B cell (primary cell): ENCODE measurements at regions not wholly inside any gene's neighbourhood (a gene's known extent, or its start where the extent isn't known, plus 50 kb on each side); places are given as distances from the start of the nearest gene placed in this dataset. TPM values are rescaled to one million over a fixed set of nuclear protein-coding genes. Genes with fewer than 3 reads are reported as not detected.

Source experiments
- ATAC-seq: fragments of 200-7000 bp; cut with Tn5 transposase; one replicate; pipeline ENCODE4 v1.10.0; 2021; ENCODE audit warnings: low read depth, mild to moderate bottlenecking, moderate number of reproducible peaks, moderate library complexity
- CTCF ChIA-PET: fragments of 350-600 bp; sonication (Branson Sonifier 250); formaldehyde crosslinking; loops from one replicate; lab custom pipeline; 2021; ENCODE audit warnings: antibody characterized with exemption, inconsistent platforms; lab: Charles Lee
- POLR2A ChIA-PET: fragments of 350-600 bp; sonication (Branson Sonifier 250); formaldehyde crosslinking; loops from one replicate; lab custom pipeline; 2021; ENCODE audit warnings: antibody characterized with exemption; lab: Charles Lee
- DNase-seq: peaks from one replicate; pipeline ENCODE4 v3.0.0; 2013
- H2AFZ ChIP-seq: 2 replicates; pipeline ENCODE4 v1.6.1; 2012; ENCODE audit warnings: mild to moderate bottlenecking, low read depth, low read length; ENCODE audit not compliant: insufficient read depth, poor library complexity, severe bottlenecking
- H3K27ac ChIP-seq, 2 donors: 1 replicate in 1 of 2; 2 replicates in 1 of 2; pipeline ENCODE4 v1.5.1; 2012 to 2013; ENCODE audit warnings: low read length in 2 of 2, mild to moderate bottlenecking in 2 of 2, moderate library complexity in 1 of 2
- H3K27me3 ChIP-seq, 4 experiments: fragments of 200-600 bp in 1 of 4; sonication (generic) in 1 of 4; replicated peaks in 1 of 4; 1 replicate in 2 of 4; 2 replicates in 2 of 4; pipeline versions ENCODE4 v1.6.1 to v1.7.0; 2013 to 2016; ENCODE audit warnings: low read length in 3 of 4, mild to moderate bottlenecking in 2 of 4, mixed read lengths in 1 of 4, moderate library complexity in 1 of 4; ENCODE audit not compliant: insufficient read depth in 4 of 4, control insufficient read depth in 3 of 4; ENCODE audit errors: control extremely low read depth in 1 of 4
- H3K36me3 ChIP-seq, 2 experiments: replicated peaks in 1 of 2; 1 replicate in 1 of 2; 2 replicates in 1 of 2; pipeline versions ENCODE4 v1.6.1 to v1.7.1; 2013; ENCODE audit warnings: low read length in 1 of 2; ENCODE audit not compliant: insufficient read depth in 2 of 2, control insufficient read depth in 1 of 2; ENCODE audit errors: control extremely low read depth in 1 of 2, extremely low read depth in 1 of 2
- H3K4me1 ChIP-seq, 2 donors: fragments of 200-600 bp in 1 of 2; sonication (generic) in 1 of 2; 1 replicate in 1 of 2; 2 replicates in 1 of 2; pipeline versions ENCODE4 v1.5.1 to v1.6.1; 2013 to 2017; ENCODE audit warnings: low read length in 2 of 2; ENCODE audit not compliant: control insufficient read depth in 2 of 2, insufficient read depth in 2 of 2
- H3K4me2 ChIP-seq: replicated peaks from 2 replicates; pipeline ENCODE3; 2012; ENCODE audit warnings: mild to moderate bottlenecking, low read depth, low read length; ENCODE audit not compliant: poor library complexity, severe bottlenecking
- H3K4me3 ChIP-seq, 5 experiments: fragments of 200-600 bp in 1 of 5; sonication (generic) in 1 of 5; 1 replicate in 3 of 5; 2 replicates in 2 of 5; pipeline versions ENCODE4 v1.5.1 to v1.7.0; 2011 to 2016; ENCODE audit warnings: low read length in 4 of 5, mild to moderate bottlenecking in 4 of 5, low read depth in 2 of 5, control low read depth in 1 of 5, moderate library complexity in 1 of 5; ENCODE audit not compliant: insufficient read depth in 1 of 5; ENCODE audit errors: control extremely low read depth in 1 of 5, extremely low read depth in 1 of 5
- H3K79me2 ChIP-seq: fragments of 200-600 bp; sonication (generic); one replicate; pipeline ENCODE4 v1.6.0; 2016; ENCODE audit warnings: low read length; ENCODE audit not compliant: control insufficient read depth, insufficient read depth
- H3K9ac ChIP-seq: fragments of 200-600 bp; sonication (generic); 2 replicates; pipeline ENCODE4 v1.6.1; 2017; ENCODE audit warnings: mild to moderate bottlenecking, low read length, moderate library complexity
- H3K9me3 ChIP-seq, 3 donors: one replicate each; pipeline versions ENCODE4 v1.6.1 to v1.7.1; 2013; ENCODE audit warnings: low read length in 2 of 3; ENCODE audit not compliant: control insufficient read depth in 2 of 3, insufficient read depth in 1 of 3; ENCODE audit errors: control extremely low read depth in 1 of 3
- H4K20me1 ChIP-seq: 2 replicates; pipeline ENCODE4 v1.6.0; 2012; ENCODE audit warnings: mild to moderate bottlenecking, low read length; ENCODE audit not compliant: insufficient read depth, control insufficient read depth, poor library complexity, severe bottlenecking
- H3K27ac Mint-ChIP-seq: one replicate; pipeline ENCODE4 v1.8.0; 2021; ENCODE audit warnings: mixed read lengths
- H3K27me3 Mint-ChIP-seq: one replicate; pipeline ENCODE4 v1.8.0; 2021; ENCODE audit warnings: mixed read lengths
- H3K4me1 Mint-ChIP-seq: one replicate; pipeline ENCODE4 v1.8.0; 2021; ENCODE audit warnings: mixed read lengths
- H3K4me3 Mint-ChIP-seq: one replicate; pipeline ENCODE4 v1.8.0; 2021; ENCODE audit warnings: mixed read lengths
- H3K9me3 Mint-ChIP-seq: one replicate; pipeline ENCODE4 v1.8.0; 2022; ENCODE audit warnings: mixed read lengths; ENCODE audit not compliant: insufficient read depth
- EZH2 ChIP-seq: IDR thresholded peaks from 2 replicates; pipeline ENCODE4 v1.6.1; 2012; ENCODE audit warnings: borderline replicate concordance, low read depth, mild to moderate bottlenecking, moderate library complexity, low read length; ENCODE audit not compliant: insufficient read depth, poor library complexity, severe bottlenecking
- WGBS: methylation state at CpG from one replicate; pipeline ENCODE4 v1.1.5; 2013; ENCODE audit warnings: missing lambda C conversion rate; ENCODE audit not compliant: insufficient coverage; 5-methylcytosine and 5-hydroxymethylcytosine counted together
- intact Hi-C: fragments of 100-400 bp; cut with micrococcal nuclease; formaldehyde crosslinking; loops from one replicate; pipeline ENCODE4 v1.10.0; 2022
- small RNA-seq: library from RNA; depleted of rRNA; stranded (forward); fragments of <200 nt; gene quantifications from one replicate; pipeline ENCODE3, GENCODE V24; 2012; ENCODE audit warnings: low replicate concordance, low read depth; ENCODE audit not compliant: insufficient read length
- TF ChIP-seq, protein P1 (sequence below): fragments of 200-600 bp; IDR thresholded peaks from one replicate; pipeline ENCODE4 v1.8.0; 2022; ENCODE audit warnings: antibody characterized with exemption, mild to moderate bottlenecking

DNA sequence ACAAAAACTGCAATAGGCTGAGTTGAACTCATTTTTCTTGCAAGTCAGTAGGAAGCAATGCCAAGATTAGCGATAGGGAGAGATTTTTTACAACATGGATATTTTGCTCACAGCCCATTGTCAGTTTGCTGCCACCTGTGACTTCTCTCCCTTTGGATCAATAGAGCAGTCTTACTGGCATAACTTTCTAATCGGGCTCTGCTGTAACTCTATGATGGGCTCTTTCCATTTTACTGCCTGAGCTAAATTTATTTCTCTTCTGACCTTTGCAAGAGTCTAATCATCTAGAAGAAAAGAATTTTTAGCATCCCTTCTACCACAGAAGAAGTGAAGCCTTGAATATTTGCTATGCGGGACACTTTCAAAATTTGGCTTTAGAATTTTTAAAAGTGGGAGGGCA is 53.6 kb upstream of the SGCD start:
- Histone ChIP-seq H3K9me3 (peaks cover 0 to 8% (median 0%) of the 10 kb centered on the region in 3 donors), H3K27me3 (no peaks in the 10 kb centered on the region), H3K79me2 (no peaks in the 10 kb centered on the region), H3K4me3 (no peak overlapping the region), H3K36me3 (no peaks in the 10 kb centered on the region), H3K27ac (no peak overlapping the region), H3K4me2 (no peak overlapping the region), H3K4me1 (no peaks in the 10 kb centered on the region), H2AFZ (no peak overlapping the region), H3K9ac (no peak overlapping the region), H4K20me1 (no peaks in the 10 kb centered on the region)
- H3K4me1 Mint-ChIP-seq, result no peaks in the 10 kb centered on the region
- ChIA-PET POLR2A (no interaction called here), CTCF (no interaction called here)
- no peak overlapping the region for H3K4me3 Mint-ChIP-seq
- H3K27ac Mint-ChIP-seq, result no peak overlapping the region
- no peaks in the 10 kb centered on the region for H3K27me3 Mint-ChIP-seq
- TF ChIP-seq, protein P1, sequence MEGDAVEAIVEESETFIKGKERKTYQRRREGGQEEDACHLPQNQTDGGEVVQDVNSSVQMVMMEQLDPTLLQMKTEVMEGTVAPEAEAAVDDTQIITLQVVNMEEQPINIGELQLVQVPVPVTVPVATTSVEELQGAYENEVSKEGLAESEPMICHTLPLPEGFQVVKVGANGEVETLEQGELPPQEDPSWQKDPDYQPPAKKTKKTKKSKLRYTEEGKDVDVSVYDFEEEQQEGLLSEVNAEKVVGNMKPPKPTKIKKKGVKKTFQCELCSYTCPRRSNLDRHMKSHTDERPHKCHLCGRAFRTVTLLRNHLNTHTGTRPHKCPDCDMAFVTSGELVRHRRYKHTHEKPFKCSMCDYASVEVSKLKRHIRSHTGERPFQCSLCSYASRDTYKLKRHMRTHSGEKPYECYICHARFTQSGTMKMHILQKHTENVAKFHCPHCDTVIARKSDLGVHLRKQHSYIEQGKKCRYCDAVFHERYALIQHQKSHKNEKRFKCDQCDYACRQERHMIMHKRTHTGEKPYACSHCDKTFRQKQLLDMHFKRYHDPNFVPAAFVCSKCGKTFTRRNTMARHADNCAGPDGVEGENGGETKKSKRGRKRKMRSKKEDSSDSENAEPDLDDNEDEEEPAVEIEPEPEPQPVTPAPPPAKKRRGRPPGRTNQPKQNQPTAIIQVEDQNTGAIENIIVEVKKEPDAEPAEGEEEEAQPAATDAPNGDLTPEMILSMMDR, result no peak
- TF ChIP-seq EZH2, result no peak
- DNase-seq (no peak), ATAC-seq (no peak)
- peaks cover 4% of the 10 kb centered on the region for H3K9me3 Mint-ChIP-seq
- 83% methylated on average over 2 of the region's 3 CpGs for WGBS
- intact Hi-C loops, result no loop called here

DNA sequence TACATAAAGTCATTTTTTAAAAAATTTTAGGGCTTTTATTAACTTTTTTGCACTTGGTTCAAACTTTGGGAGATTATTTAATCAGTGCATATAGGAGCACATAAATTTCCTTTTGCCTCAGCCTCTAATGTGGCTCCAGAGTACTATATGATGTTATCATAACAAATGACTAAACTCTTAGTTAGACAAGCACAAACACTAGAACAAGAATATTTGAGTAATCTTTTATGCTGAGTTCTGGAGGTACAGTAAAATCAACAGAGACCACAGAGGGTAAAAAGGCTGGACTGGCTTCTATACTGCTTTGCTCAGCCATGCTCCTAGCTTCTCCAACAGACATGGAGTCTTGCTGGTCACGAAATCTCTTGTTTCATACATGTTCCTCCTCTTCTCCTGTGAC is 52.5 kb upstream of the SGCD start:
- Histone ChIP-seq H3K79me2 (no peaks in the 10 kb centered on the region), H3K9ac (no peak overlapping the region)
- ATAC-seq, result no peak

More for the DNA sequence above, 52.5 kb upstream of the SGCD start:
- no CpG with 5 or more reads among the region's 1 CpG for WGBS
- H3K27ac Mint-ChIP-seq, result no peak overlapping the region
- DNase-seq, result no peak
- Histone ChIP-seq H3K4me3 (no peak overlapping the region), H3K27me3 (no peaks in the 10 kb centered on the region), H3K36me3 (no peaks in the 10 kb centered on the region), H3K9me3 (no peaks in the 10 kb centered on the region), H2AFZ (no peak overlapping the region), H3K27ac (no peak overlapping the region), H3K4me2 (no peak overlapping the region), H4K20me1 (no peaks in the 10 kb centered on the region), H3K4me1 (no peaks in the 10 kb centered on the region)
- H3K4me1 Mint-ChIP-seq, result no peaks in the 10 kb centered on the region
- H3K27me3 Mint-ChIP-seq, result no peaks in the 10 kb centered on the region
- intact Hi-C loops, result no loop called here
- ChIA-PET CTCF (no interaction called here), POLR2A (no interaction called here)
- peaks cover 4% of the 10 kb centered on the region for H3K9me3 Mint-ChIP-seq
- H3K4me3 Mint-ChIP-seq, result no peak overlapping the region
- TF ChIP-seq EZH2, result no peak

Small RNA genes lying in the stretch of these regions (small RNA-seq; reads per million reads assigned to genes)
- gene RNA5SP199, result not detected
